Cardiac muscle cell (in vitro differentiated cells and primary cell): ENCODE measurements at regions not wholly inside any gene's neighbourhood (a gene's known extent, or its start where the extent isn't known, plus 50 kb on each side); places are given as distances from the start of the nearest gene placed in this dataset.
"Not testable (repeated sequence)": the region's sequence is repeated elsewhere in the genome, so short reads cannot be mapped to it uniquely, and the experiment has no call there.

Experiments used
- DNase-seq, 2 donors: peaks; one replicate each; pipeline versions ENCODE4 v3.0.0 to v3.0.0-alpha.2; 2010 to 2017; ENCODE audit warnings: low read depth in 1 of 2, low spot score in 1 of 2
- H3K27ac ChIP-seq: fragments of 200-600 bp; sonication (generic); 2 replicates; pipeline ENCODE4 v1.5.1; 2016
- H3K27me3 ChIP-seq: fragments of 200-600 bp; sonication (generic); 2 replicates; pipeline ENCODE4 v1.6.0; 2016; ENCODE audit warnings: control low read depth
- H3K36me3 ChIP-seq: fragments of 200-600 bp; sonication (generic); 2 replicates; pipeline ENCODE4 v1.5.1; 2016; ENCODE audit warnings: control low read depth
- H3K4me1 ChIP-seq: fragments of 200-600 bp; sonication (generic); 2 replicates; pipeline ENCODE4 v1.8.1; 2017; ENCODE audit warnings: low read depth, mild to moderate bottlenecking, mixed run types
- H3K4me3 ChIP-seq: fragments of 200-600 bp; sonication (generic); 2 replicates; pipeline ENCODE4 v1.5.1; 2016; ENCODE audit warnings: mild to moderate bottlenecking
- H3K9me3 ChIP-seq: fragments of 200-600 bp; sonication (generic); 2 replicates; pipeline ENCODE4 v1.5.1; 2017; ENCODE audit warnings: low read depth, mild to moderate bottlenecking, control low read depth

GRCh38 chr16:88151129-88151499, 199.9 kb downstream of the BANP start:
- H3K27ac ChIP-seq, H3K36me3 ChIP-seq, H3K4me1 ChIP-seq, H3K4me3 ChIP-seq, H3K27me3 ChIP-seq, H3K9me3 ChIP-seq: not testable (repeated sequence)
- DNase-seq, result peak in 1 of 2 donors; percentile 29

GRCh38 chr16:88151859-88152843, 200.9 kb downstream of the BANP start:
- H3K27me3 ChIP-seq, H3K27ac ChIP-seq, H3K36me3 ChIP-seq, H3K9me3 ChIP-seq, H3K4me1 ChIP-seq, H3K4me3 ChIP-seq, DNase-seq: not testable (repeated sequence)

- H3K36me3 ChIP-seq, H3K9me3 ChIP-seq, H3K4me3 ChIP-seq, H3K4me1 ChIP-seq, H3K27me3 ChIP-seq, H3K27ac ChIP-seq: not testable (repeated sequence)
- DNase-seq, result peak in 1 of 2 donors; percentile 18
These were observed 201.6 kb downstream of the BANP start for GRCh38 chr16:88152879-88153278.

GRCh38 chr16:88153516-88153915, 202.3 kb downstream of the BANP start:
- DNase-seq, H3K4me3 ChIP-seq, H3K27ac ChIP-seq, H3K9me3 ChIP-seq, H3K4me1 ChIP-seq, H3K36me3 ChIP-seq, H3K27me3 ChIP-seq: not testable (repeated sequence)

- H3K4me1 ChIP-seq, H3K27me3 ChIP-seq, H3K9me3 ChIP-seq, H3K4me3 ChIP-seq, DNase-seq, H3K27ac ChIP-seq, H3K36me3 ChIP-seq: not testable (repeated sequence)
These were observed 203.7 kb downstream of the BANP start for GRCh38 chr16:88154886-88155285.

- not testable (repeated sequence) for H3K27ac ChIP-seq, H3K36me3 ChIP-seq, H3K4me1 ChIP-seq, DNase-seq, H3K27me3 ChIP-seq, H3K9me3 ChIP-seq, H3K4me3 ChIP-seq
These were observed 204.4 kb downstream of the BANP start for GRCh38 chr16:88155681-88156080.

- not testable (repeated sequence) for DNase-seq, H3K27me3 ChIP-seq, H3K27ac ChIP-seq, H3K4me1 ChIP-seq, H3K4me3 ChIP-seq, H3K36me3 ChIP-seq, H3K9me3 ChIP-seq
These were observed 205.5 kb downstream of the BANP start for GRCh38 chr16:88156640-88157283.

GRCh38 chr16:88157686-88158085, 206.5 kb downstream of the BANP start:
- not testable (repeated sequence) for H3K27me3 ChIP-seq, H3K4me1 ChIP-seq, H3K9me3 ChIP-seq, DNase-seq, H3K4me3 ChIP-seq, H3K36me3 ChIP-seq, H3K27ac ChIP-seq

- DNase-seq, H3K36me3 ChIP-seq, H3K27ac ChIP-seq, H3K4me1 ChIP-seq, H3K9me3 ChIP-seq, H3K4me3 ChIP-seq, H3K27me3 ChIP-seq: not testable (repeated sequence)
These were observed 207.2 kb downstream of the BANP start for GRCh38 chr16:88158256-88159045.

GRCh38 chr16:88159046-88159896, 208.0 kb downstream of the BANP start:
- not testable (repeated sequence) for DNase-seq, H3K36me3 ChIP-seq, H3K9me3 ChIP-seq, H3K27me3 ChIP-seq, H3K27ac ChIP-seq, H3K4me3 ChIP-seq, H3K4me1 ChIP-seq

- H3K36me3 ChIP-seq, H3K4me3 ChIP-seq, H3K27ac ChIP-seq, H3K9me3 ChIP-seq, H3K4me1 ChIP-seq, DNase-seq, H3K27me3 ChIP-seq: not testable (repeated sequence)
These were observed 208.7 kb downstream of the BANP start for GRCh38 chr16:88159897-88160335.

GRCh38 chr16:88161191-88161590, 210.0 kb downstream of the BANP start:
- H3K27ac ChIP-seq, H3K36me3 ChIP-seq, H3K4me1 ChIP-seq, H3K9me3 ChIP-seq, H3K4me3 ChIP-seq, DNase-seq, H3K27me3 ChIP-seq: not testable (repeated sequence)

- H3K4me3 ChIP-seq, H3K27me3 ChIP-seq, H3K27ac ChIP-seq, H3K36me3 ChIP-seq, H3K9me3 ChIP-seq, H3K4me1 ChIP-seq: not testable (repeated sequence)
- DNase-seq, result peak in 1 of 2 donors; percentile 25
These were observed 210.5 kb downstream of the BANP start for GRCh38 chr16:88161623-88162275.
